ENCODE measurements at regions not wholly inside any gene's neighbourhood (a gene's known extent, or its start where the extent isn't known, plus 50 kb on each side); places are given as distances from the start of the nearest gene placed in this dataset.

DNA sequence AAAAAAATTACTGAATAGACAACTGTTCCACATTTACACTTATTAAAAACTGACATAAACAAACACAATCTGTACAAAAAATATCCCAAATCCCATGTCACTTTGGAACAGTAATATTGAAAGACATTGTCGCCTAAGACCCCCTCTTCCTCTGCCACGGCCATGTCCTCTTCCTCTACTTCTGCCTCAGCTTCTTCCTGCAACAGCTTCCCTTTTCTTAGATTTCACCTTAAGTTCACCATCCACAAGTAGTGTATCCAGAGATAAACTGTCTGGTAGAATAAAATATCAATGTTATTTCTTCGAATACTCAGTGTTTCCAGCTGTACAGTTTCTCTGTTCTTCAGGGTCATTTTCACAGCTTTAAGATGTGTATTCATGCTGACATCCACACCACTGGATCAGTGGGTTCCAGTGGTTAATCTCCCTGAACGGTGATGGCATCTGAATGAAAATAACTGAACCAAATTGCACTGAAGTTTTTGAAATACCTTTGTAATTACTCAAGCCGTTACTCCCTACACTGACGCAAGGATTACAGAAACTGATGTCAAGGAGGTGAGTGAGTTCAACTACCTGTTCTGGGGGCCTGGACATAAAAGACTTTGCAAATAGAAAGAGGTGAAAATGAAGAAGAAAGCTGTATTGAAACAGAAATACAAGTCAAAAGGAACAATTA lies 208.5 kb downstream of the C12orf50 start:
- H3K27me3 ChIP-seq (ENCODE audit: low read depth), result no peaks in the 10 kb centered on the region
- intact Hi-C loops (cut with DNase I), result no loop called here
- TF ChIP-seq, protein P1, sequence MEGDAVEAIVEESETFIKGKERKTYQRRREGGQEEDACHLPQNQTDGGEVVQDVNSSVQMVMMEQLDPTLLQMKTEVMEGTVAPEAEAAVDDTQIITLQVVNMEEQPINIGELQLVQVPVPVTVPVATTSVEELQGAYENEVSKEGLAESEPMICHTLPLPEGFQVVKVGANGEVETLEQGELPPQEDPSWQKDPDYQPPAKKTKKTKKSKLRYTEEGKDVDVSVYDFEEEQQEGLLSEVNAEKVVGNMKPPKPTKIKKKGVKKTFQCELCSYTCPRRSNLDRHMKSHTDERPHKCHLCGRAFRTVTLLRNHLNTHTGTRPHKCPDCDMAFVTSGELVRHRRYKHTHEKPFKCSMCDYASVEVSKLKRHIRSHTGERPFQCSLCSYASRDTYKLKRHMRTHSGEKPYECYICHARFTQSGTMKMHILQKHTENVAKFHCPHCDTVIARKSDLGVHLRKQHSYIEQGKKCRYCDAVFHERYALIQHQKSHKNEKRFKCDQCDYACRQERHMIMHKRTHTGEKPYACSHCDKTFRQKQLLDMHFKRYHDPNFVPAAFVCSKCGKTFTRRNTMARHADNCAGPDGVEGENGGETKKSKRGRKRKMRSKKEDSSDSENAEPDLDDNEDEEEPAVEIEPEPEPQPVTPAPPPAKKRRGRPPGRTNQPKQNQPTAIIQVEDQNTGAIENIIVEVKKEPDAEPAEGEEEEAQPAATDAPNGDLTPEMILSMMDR (IDR thresholded peaks at IDR 0.05), result no peak
- H3K9me3 ChIP-seq, result no peaks in the 10 kb centered on the region
- no peaks in the 10 kb centered on the region for H3K4me1 ChIP-seq
- no peak for ATAC-seq
- no peaks in the 10 kb centered on the region for H3K36me3 ChIP-seq
- no peak overlapping the region for H3K4me3 ChIP-seq
- DNase-seq, result no peak
- no peak overlapping the region for H3K27ac ChIP-seq

DNA sequence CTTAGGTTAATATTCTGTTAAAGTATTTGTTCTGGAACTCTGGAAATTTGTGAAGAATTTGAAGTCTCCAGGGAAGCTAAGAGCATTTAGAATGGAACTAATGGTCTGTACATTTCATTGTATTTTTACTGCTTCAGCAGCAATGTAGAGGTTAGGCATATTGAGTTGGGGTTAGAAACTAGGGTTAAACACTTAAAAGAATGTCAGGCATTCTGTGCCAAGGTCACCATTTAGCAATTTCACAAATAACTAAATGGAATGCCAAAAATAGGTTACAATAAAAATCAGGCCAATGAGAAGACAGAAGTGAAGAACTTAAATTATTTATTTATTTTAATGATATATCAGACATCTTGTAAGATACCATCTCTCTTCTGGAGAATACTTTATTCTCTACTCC lies 210.8 kb downstream of the C12orf50 start:
- ATAC-seq (no peak), DNase-seq (no peak)
- Histone ChIP-seq H3K4me3 (no peak overlapping the region), H3K36me3 (no peaks in the 10 kb centered on the region), H3K27me3 (ENCODE audit: low read depth) (no peaks in the 10 kb centered on the region), H3K9me3 (no peaks in the 10 kb centered on the region), H3K27ac (no peak overlapping the region), H3K4me1 (no peaks in the 10 kb centered on the region)
- intact Hi-C loops (cut with DNase I), result no loop called here
- TF ChIP-seq, protein P1 (IDR thresholded peaks at IDR 0.05), result no peak

DNA sequence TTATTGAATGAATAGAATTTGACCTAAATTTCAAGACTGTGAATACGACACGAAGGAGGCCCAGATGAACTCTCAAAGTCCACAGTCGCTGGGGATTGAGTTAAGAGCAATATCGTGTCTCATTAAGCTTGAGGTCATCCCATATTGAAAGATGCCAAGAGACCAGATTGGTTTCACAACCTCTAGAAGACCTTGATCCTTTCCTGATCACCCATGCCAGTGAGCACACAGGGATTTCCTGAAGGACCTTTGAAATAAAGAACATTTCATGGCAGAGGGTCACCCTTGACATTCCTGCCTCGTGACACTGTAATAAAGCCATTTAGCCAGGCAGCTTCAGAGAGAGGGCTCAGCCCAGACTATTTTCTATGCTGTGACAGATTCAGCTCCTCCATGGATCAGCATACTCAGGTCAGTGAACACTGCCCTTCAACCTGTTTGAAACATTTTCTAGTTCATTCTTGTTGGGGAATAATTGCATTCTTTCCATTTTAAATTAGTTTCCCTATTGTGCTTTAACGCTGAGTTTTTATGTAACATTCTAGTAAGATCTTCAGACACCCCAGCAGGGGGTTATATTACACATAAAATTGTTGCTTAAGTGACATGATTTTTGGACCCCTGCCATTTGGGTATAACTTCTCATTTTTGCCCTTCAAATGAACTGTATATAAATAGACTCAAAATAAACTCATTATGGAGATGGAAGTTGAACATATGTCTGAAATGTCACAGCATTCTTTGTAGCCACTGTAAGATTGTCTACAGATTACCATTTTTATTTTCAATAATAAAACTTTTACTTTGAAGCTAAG lies 213.2 kb downstream of the C12orf50 start:
- no peak overlapping the region for H3K27ac ChIP-seq
- intact Hi-C loops (cut with DNase I), result no loop called here
- no peaks in the 10 kb centered on the region for H3K36me3 ChIP-seq
- no peaks in the 10 kb centered on the region for H3K9me3 ChIP-seq
- H3K4me1 ChIP-seq, result no peaks in the 10 kb centered on the region
- DNase-seq (no peak), ATAC-seq (no peak)
- TF ChIP-seq, protein P1 (IDR thresholded peaks at IDR 0.05), result no peak
- no peaks in the 10 kb centered on the region for H3K27me3 ChIP-seq (ENCODE audit: low read depth)
- no peak overlapping the region for H3K4me3 ChIP-seq

DNA sequence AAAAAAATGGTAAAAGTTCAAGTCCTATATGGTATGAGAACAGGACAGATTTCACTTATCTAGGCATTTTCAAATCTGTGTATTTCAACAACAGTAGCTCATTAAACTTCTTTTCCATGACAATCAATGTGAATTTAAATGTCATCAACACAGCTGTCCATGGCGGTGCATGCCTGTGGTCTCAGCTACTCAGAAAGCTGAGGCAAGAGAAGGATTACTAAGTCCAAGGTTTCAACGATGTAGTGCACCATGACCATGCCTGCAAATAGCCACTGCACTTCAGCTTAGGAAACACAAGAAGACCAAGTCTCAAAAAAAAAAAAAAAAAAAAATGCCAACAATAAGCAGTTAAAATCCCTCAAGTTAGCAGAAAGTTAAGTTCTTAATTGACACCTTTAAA lies 214.6 kb downstream of the C12orf50 start:
- ATAC-seq, result no peak
- Histone ChIP-seq H3K27me3 (ENCODE audit: low read depth) (no peaks in the 10 kb centered on the region), H3K27ac (no peak overlapping the region), H3K4me1 (no peaks in the 10 kb centered on the region), H3K9me3 (no peaks in the 10 kb centered on the region), H3K4me3 (no peak overlapping the region), H3K36me3 (no peaks in the 10 kb centered on the region)
- TF ChIP-seq, protein P1 (IDR thresholded peaks at IDR 0.05), result no peak
- DNase-seq, result no peak
- intact Hi-C loops (cut with DNase I), result no loop called here

DNA sequence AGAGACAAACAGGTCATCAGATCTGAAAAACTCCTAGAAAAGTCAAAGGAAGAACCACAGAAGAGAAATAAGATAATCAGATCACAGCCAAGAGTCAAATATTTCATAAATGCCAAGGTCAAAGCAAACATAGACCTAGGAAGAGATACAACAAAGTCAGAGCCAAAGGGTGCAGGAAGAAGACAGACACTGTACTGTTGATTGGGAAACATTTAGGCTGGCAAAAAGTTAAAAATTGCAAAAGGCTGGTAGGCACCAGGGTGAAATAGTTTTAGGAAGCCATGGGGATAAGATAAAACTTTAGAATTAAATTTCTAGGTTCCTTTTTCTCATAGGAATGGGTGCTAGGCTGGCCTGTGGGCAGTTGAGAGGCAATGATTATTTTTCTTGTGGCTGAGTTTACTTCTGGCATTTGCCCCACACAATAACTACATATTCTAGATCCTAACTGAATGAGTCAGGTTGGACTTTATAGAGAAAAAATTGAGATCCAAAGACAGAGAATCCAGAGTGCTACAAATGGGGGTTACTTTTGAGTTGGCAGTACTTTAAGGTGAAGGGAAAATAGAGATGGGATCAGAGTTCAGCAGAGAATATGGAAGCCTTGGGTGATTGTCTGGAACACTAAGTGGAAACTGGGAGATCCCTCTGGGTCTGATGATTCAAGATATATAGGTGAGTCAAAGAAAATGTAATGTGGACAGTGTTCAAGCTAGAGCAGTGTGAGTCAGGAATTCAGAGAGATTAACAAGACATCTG lies 215.5 kb downstream of the C12orf50 start:
- Histone ChIP-seq H3K9me3 (no peaks in the 10 kb centered on the region), H3K4me1 (no peaks in the 10 kb centered on the region), H3K4me3 (no peak overlapping the region), H3K27ac (no peak overlapping the region), H3K27me3 (ENCODE audit: low read depth) (no peaks in the 10 kb centered on the region), H3K36me3 (no peaks in the 10 kb centered on the region)
- TF ChIP-seq, protein P1 (IDR thresholded peaks at IDR 0.05), result no peak
- intact Hi-C loops (cut with DNase I), result no loop called here
- DNase-seq, result no peak
- no peak for ATAC-seq
